ENCODE measurements at regions not wholly inside any gene's neighbourhood (a gene's known extent, or its start where the extent isn't known, plus 50 kb on each side); places are given as distances from the start of the nearest gene placed in this dataset.

DNA sequence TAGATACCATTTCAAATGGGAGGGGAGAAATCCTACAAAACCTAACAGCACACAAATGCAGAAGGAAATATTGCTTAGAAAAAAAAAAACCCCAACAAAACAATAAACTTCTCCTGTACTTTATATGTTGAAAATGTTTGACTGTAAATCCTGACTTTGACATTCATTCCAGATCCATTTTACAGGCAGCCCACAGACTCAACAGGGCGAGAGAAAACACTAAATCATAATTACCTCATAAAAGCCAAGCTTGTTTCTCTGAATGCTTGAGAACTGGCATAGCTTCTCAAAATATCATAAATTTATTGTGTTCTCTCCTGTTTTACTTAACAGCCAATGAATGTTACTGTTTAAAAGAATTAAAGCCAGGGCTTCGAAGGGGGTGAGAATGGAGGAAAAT is 273.2 kb downstream of the CD83 start:
- TF ChIP-seq EP300 (IDR thresholded peaks at IDR 0.05): no peak
- TF ChIP-seq, protein P1, sequence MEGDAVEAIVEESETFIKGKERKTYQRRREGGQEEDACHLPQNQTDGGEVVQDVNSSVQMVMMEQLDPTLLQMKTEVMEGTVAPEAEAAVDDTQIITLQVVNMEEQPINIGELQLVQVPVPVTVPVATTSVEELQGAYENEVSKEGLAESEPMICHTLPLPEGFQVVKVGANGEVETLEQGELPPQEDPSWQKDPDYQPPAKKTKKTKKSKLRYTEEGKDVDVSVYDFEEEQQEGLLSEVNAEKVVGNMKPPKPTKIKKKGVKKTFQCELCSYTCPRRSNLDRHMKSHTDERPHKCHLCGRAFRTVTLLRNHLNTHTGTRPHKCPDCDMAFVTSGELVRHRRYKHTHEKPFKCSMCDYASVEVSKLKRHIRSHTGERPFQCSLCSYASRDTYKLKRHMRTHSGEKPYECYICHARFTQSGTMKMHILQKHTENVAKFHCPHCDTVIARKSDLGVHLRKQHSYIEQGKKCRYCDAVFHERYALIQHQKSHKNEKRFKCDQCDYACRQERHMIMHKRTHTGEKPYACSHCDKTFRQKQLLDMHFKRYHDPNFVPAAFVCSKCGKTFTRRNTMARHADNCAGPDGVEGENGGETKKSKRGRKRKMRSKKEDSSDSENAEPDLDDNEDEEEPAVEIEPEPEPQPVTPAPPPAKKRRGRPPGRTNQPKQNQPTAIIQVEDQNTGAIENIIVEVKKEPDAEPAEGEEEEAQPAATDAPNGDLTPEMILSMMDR (IDR thresholded peaks at IDR 0.05): no peak
- no peak for TF ChIP-seq POLR2AphosphoS5 (IDR thresholded peaks at IDR 0.05)
- no peak for TF ChIP-seq POLR2A (IDR thresholded peaks at IDR 0.05)
